IMR-90 (cell line): ENCODE measurements at regions not wholly inside any gene's neighbourhood (a gene's known extent, or its start where the extent isn't known, plus 50 kb on each side); places are given as distances from the start of the nearest gene placed in this dataset.

Experiments used
- ATAC-seq: fragments of 200-7000 bp; cut with Tn5 transposase; 2 replicates; pipeline ENCODE4 v1.9.1; 2020; ENCODE audit warnings: low read depth, mild to moderate bottlenecking, moderate library complexity
- BruUV-seq: library from RNA; stranded (reverse); fragments of 400-500 nt; replicated peaks from 2 replicates; lab custom pipeline; 2021; lab: Mats Ljungman, UMichigan
- CTCF ChIA-PET: fragments of 300-600 bp; formaldehyde crosslinking; extraction: SDS; loops from one replicate; lab custom pipeline; 2021; ENCODE audit warnings: antibody characterized with exemption; lab: Yijun Ruan, JAX
- POLR2A ChIA-PET: fragments of 300-600 bp; sonication (Branson Sonifier 250); formaldehyde crosslinking; loops from one replicate; lab custom pipeline; 2022; ENCODE audit warnings: antibody characterized with exemption; ENCODE audit not compliant: unreplicated experiment; lab: Charles Lee
- DNase-seq: peaks from one replicate; pipeline ENCODE4 v3.0.0; 2013
- H2AFZ ChIP-seq: replicated peaks from 2 replicates; pipeline ENCODE3; 2013; ENCODE audit warnings: low read length, mild to moderate bottlenecking; ENCODE audit not compliant: poor library complexity
- H2AK5ac ChIP-seq: 2 replicates; pipeline ENCODE4 v1.6.1; 2013; ENCODE audit warnings: low read depth, low read length, inconsistent platforms
- H2AK9ac ChIP-seq: replicated peaks from 2 replicates; pipeline ENCODE3; 2013; ENCODE audit warnings: mild to moderate bottlenecking, low read depth, low read length, moderate library complexity; ENCODE audit not compliant: poor library complexity
- H2BK120ac ChIP-seq: 2 replicates; pipeline ENCODE4 v1.6.1; 2013; ENCODE audit warnings: low read depth, low read length, inconsistent platforms
- H2BK15ac ChIP-seq: 3 replicates; pipeline ENCODE4 v1.6.1; 2013; ENCODE audit warnings: low read depth, low read length, inconsistent platforms
- H2BK20ac ChIP-seq: 2 replicates; pipeline ENCODE4 v1.6.1; 2013; ENCODE audit warnings: low read depth, mild to moderate bottlenecking, inconsistent platforms, low read length, moderate library complexity
- H2BK5ac ChIP-seq: 2 replicates; pipeline ENCODE4 v1.6.1; 2013; ENCODE audit warnings: mild to moderate bottlenecking, low read depth, low read length, inconsistent platforms; ENCODE audit not compliant: poor library complexity, severe bottlenecking
- H3K14ac ChIP-seq: replicated peaks from 2 replicates; pipeline ENCODE4 v1.6.1; 2013; ENCODE audit warnings: low read depth, low read length, inconsistent platforms
- H3K18ac ChIP-seq: 2 replicates; pipeline ENCODE4 v1.6.1; 2013; ENCODE audit warnings: low read depth, low read length, control low read depth
- H3K23ac ChIP-seq: 2 replicates; pipeline ENCODE4 v1.6.1; 2013; ENCODE audit warnings: low read depth, low read length, inconsistent platforms
- H3K27ac ChIP-seq: 2 replicates; pipeline ENCODE4 v1.5.1; 2013; ENCODE audit warnings: mild to moderate bottlenecking, control low read depth, low read length; ENCODE audit not compliant: insufficient read depth
- H3K27me3 ChIP-seq: 2 replicates; pipeline ENCODE4 v1.6.1; 2013; ENCODE audit warnings: low read length; ENCODE audit not compliant: control insufficient read depth, insufficient read depth
- H3K36me3 ChIP-seq: 2 replicates; pipeline ENCODE4 v1.6.1; 2013; ENCODE audit warnings: low read length, mixed read lengths; ENCODE audit not compliant: control insufficient read depth, insufficient read depth
- H3K4ac ChIP-seq: 2 replicates; pipeline ENCODE4 v1.6.1; 2013; ENCODE audit warnings: low read depth, low read length, inconsistent platforms
- H3K4me1 ChIP-seq: 2 replicates; pipeline ENCODE4 v1.6.1; 2013; ENCODE audit warnings: low read length, mixed read lengths; ENCODE audit not compliant: control insufficient read depth, insufficient read depth
- H3K4me2 ChIP-seq: 2 replicates; pipeline ENCODE4 v1.6.1; 2013; ENCODE audit warnings: low read depth, mild to moderate bottlenecking, control low read depth, low read length, moderate library complexity
- H3K4me3 ChIP-seq: 2 replicates; pipeline ENCODE4 v1.5.1; 2013; ENCODE audit warnings: low read depth, mild to moderate bottlenecking, control low read depth, low read length, moderate library complexity; ENCODE audit not compliant: insufficient read depth
- H3K56ac ChIP-seq: 2 replicates; pipeline ENCODE4 v1.6.1; 2013; ENCODE audit warnings: low read length, inconsistent platforms; ENCODE audit not compliant: insufficient read depth; ENCODE audit errors: extremely low read depth
- H3K79me1 ChIP-seq, 2 experiments: 2 replicates each; pipeline ENCODE4 v1.6.1; 2013; ENCODE audit warnings: low read length in 2 of 2, inconsistent platforms in 1 of 2, low read depth in 1 of 2
- H3K9ac ChIP-seq: 2 replicates; pipeline ENCODE4 v1.6.1; 2013; ENCODE audit warnings: low read depth, low read length, control low read depth
- H3K9me1 ChIP-seq: 2 replicates; pipeline ENCODE4 v1.6.1; 2013; ENCODE audit warnings: low read length, inconsistent platforms; ENCODE audit not compliant: insufficient read depth
- H3K9me3 ChIP-seq: 2 replicates; pipeline ENCODE4 v1.6.1; 2013; ENCODE audit warnings: low read length; ENCODE audit not compliant: control insufficient read depth, insufficient read depth
- H4K20me1 ChIP-seq: 2 replicates; pipeline ENCODE4 v1.6.1; 2013; ENCODE audit warnings: low read length, inconsistent platforms; ENCODE audit not compliant: insufficient read depth
- H4K5ac ChIP-seq: 2 replicates; pipeline ENCODE4 v1.6.1; 2013; ENCODE audit warnings: mild to moderate bottlenecking, low read depth, low read length, control low read depth
- H4K8ac ChIP-seq, 2 experiments: 2 replicates each; pipeline ENCODE4 v1.6.1; 2013; ENCODE audit warnings: low read depth in 2 of 2, low read length in 2 of 2, control low read depth in 1 of 2, inconsistent platforms in 1 of 2
- H4K91ac ChIP-seq: 2 replicates; pipeline ENCODE4 v1.6.1; 2013; ENCODE audit warnings: low read depth, low read length, inconsistent platforms; ENCODE audit not compliant: insufficient read depth
- POLR2A ChIP-seq: IDR thresholded peaks from 2 replicates; pipeline ENCODE4 v1.6.1; 2012; ENCODE audit warnings: mild to moderate bottlenecking, low read depth, low read length
- whole genome bisulfite sequencing, 2 experiments: methylation state at CpG; one replicate each; pipeline versions ENCODE4 v1.1.5 to v1.1.7; 2013; ENCODE audit warnings: missing lambda C conversion rate in 2 of 2; ENCODE audit not compliant: insufficient read length in 1 of 2; ENCODE audit errors: extremely low coverage in 2 of 2; 5-methylcytosine and 5-hydroxymethylcytosine counted together
- dilution Hi-C: fragments of 300-500 bp; cut with HindIII; formaldehyde crosslinking; loops from one replicate; pipeline ENCODE4 v1.14.3; 2018; ENCODE audit warnings: low sequenced_read_pairs; ENCODE audit not compliant: unreplicated experiment
- in situ Hi-C: fragments of 300-500 bp; cut with MboI; formaldehyde crosslinking; loops from 3 replicates; pipeline ENCODE4 v1.14.3; 2019; ENCODE audit warnings: low sequenced_read_pairs, inconsistent platforms, mixed read lengths
- intact Hi-C: fragments of 100-400 bp; cut with micrococcal nuclease; formaldehyde crosslinking; loops from 2 replicates; pipeline ENCODE4 v1.10.0; 2022
- TF ChIP-seq, protein P1 (sequence below): conservative IDR thresholded peaks from 2 replicates; pipeline ENCODE4 v1.5.1; 2012; ENCODE audit warnings: mild to moderate bottlenecking, low read depth, low read length, improper control_type of control experiment

DNA sequence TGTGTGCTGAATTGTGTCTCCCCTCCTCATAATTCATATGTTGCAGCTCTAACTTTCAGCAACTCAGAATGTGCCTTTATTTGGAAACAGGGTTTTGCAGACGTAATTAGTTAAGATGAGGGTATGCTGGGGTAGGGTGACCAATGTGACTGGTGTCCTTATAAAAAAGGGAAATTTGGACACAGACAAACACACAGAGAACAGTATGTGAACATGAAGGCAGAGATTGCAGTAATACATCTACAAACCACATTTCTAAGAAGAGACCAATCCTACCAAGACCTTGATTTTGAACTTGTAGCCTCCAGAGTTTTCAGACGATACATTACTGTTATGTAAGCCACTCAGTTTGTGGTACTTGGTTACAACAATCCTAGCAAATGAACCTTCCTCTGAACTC, 817.8 kb downstream of the TUSC7 start:
- intact Hi-C loops (loop anchor here (2.0 to 10.0 kb wide), 4 partner anchors 191 to 1287 kb away; no protein-coding TSS in a partner anchor), dilution Hi-C loops (no loop called here), in situ Hi-C loops (loop anchor here (25.0 kb wide), 1 partner anchor 490 kb away; no protein-coding TSS in a partner anchor)
- Histone ChIP-seq H2BK20ac (no peak overlapping the region), H2BK15ac (no peak overlapping the region), H3K79me1 (no peaks in the 10 kb centered on the region), H4K5ac (no peak overlapping the region; the same call in 1 of the 2 replicates), H3K9me3 (no peaks in the 10 kb centered on the region), H3K4ac (no peak overlapping the region), H3K4me1 (peaks cover 10% of the 10 kb centered on the region), H3K4me2 (no peak overlapping the region), H2BK5ac (no peak overlapping the region), H3K4me3 (no peak overlapping the region), H3K23ac (no peak overlapping the region), H3K27me3 (no peaks in the 10 kb centered on the region), H4K20me1 (no peaks in the 10 kb centered on the region), H2BK120ac (no peak overlapping the region), H4K91ac (no peak overlapping the region), H2AK5ac (no peak overlapping the region), H3K27ac (no peak overlapping the region), H3K56ac (no peak overlapping the region), H3K9me1 (peaks cover 3% of the 10 kb centered on the region; the same call in 1 of the 2 replicates), H3K36me3 (no peaks in the 10 kb centered on the region), H2AK9ac (no peak overlapping the region), H4K8ac (no peak overlapping the region), H3K9ac (no peak overlapping the region), H2AFZ (no peak overlapping the region), H3K18ac (no peak overlapping the region; the same call in 1 of the 2 replicates), H3K14ac (no peak overlapping the region)
- ATAC-seq = no peak
- no peak for DNase-seq
- ChIA-PET POLR2A (no interaction called here), CTCF (no interaction called here)
- no peak for TF ChIP-seq POLR2A
- TF ChIP-seq, protein P1, sequence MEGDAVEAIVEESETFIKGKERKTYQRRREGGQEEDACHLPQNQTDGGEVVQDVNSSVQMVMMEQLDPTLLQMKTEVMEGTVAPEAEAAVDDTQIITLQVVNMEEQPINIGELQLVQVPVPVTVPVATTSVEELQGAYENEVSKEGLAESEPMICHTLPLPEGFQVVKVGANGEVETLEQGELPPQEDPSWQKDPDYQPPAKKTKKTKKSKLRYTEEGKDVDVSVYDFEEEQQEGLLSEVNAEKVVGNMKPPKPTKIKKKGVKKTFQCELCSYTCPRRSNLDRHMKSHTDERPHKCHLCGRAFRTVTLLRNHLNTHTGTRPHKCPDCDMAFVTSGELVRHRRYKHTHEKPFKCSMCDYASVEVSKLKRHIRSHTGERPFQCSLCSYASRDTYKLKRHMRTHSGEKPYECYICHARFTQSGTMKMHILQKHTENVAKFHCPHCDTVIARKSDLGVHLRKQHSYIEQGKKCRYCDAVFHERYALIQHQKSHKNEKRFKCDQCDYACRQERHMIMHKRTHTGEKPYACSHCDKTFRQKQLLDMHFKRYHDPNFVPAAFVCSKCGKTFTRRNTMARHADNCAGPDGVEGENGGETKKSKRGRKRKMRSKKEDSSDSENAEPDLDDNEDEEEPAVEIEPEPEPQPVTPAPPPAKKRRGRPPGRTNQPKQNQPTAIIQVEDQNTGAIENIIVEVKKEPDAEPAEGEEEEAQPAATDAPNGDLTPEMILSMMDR = no peak
- BruUV-seq = no TSS peak
- WGBS, 2 experiments = no CpG with 5 or more reads among the region's 2 CpGs
